ENCODE measurements at regions not wholly inside any gene's neighbourhood (a gene's known extent, or its start where the extent isn't known, plus 50 kb on each side); places are given as distances from the start of the nearest gene placed in this dataset.
"Not testable (repeated sequence)": the region's sequence is repeated elsewhere in the genome, so short reads cannot be mapped to it uniquely, and the experiment has no call there.

DNA sequence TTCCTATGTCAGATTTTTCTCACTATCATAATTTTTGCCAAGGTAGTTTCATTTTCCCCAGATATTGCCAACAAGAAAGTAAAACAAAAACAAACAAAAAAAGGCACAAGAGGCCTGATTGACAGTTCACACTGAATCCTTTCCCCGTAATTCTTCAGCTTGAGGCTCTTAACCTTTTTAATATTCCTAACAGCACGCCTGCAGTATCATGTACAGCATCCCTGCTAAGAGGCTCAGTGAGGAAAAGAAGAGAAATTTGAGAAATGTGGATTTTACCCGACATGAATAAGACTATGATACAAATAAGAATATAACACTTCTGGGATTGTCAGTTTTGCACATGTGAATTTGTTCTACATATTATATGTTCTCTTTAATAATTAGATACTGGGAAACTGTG, 182.4 kb upstream of the CDK1 start:
- intact Hi-C loops (cut with DNase I; ENCODE audit: low total_unique reads), result no loop called here
- WGBS, 2 donors (ENCODE audit: low coverage in 1 of 2), result 91 to 92% methylated on average over 3 of the region's 3 CpGs
- DNase-seq, result no peak
- in situ Hi-C loops (cut with MboI; ENCODE audit: low pct_ligation_motif_present in 1 of 4, low pct_unique_long_range_greater_than_20kb in 1 of 4, low sequenced_read_pairs in 3 of 4), result no loop called here
- Histone ChIP-seq H3K27ac (no peak overlapping the region), H3K36me3 (no peaks in the 10 kb centered on the region), H3K4me3 (no peak overlapping the region), H3K27me3 (no peaks in the 10 kb centered on the region), H3K4me1 (no peaks in the 10 kb centered on the region), H3K9me3 (no peaks in the 10 kb centered on the region)
- TF ChIP-seq POLR2A (IDR thresholded peaks at IDR 0.05), result no peak
- TF ChIP-seq CTCF (IDR thresholded peaks at IDR 0.05), result no peak
- no peak for TF ChIP-seq POLR2AphosphoS5 (IDR thresholded peaks at IDR 0.05)
- no peak for TF ChIP-seq EP300 (IDR thresholded peaks at IDR 0.05; ENCODE audit: low read depth)

DNA sequence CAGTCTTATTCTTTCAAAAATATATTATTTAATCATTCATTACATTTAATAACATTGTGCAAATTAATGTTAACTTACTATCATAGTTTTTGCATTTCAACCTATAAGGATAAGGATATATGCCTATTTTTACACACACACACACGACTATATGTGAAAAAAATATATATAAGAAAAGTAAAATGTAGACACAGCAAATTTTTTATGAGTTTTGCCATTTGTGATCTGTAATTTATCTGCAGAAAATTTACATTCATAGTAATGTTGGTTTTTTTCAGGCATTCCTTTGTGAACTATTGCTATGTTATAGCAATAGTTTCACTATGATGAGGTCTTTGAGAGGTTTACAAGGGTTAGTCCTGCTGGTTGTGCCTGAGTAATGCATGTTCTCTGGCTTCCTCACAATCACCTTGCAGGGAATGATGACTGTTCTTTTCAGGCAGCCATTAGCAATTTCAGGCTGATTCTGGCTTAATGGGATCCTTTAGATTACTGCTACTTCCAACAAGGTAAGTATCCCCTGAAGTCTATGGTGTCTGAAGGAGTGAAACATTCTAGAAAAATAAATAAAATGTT, 183.7 kb upstream of the CDK1 start:
- Histone ChIP-seq H3K4me3 (no peak overlapping the region), H3K27ac (no peak overlapping the region), H3K9me3 (no peaks in the 10 kb centered on the region), H3K4me1 (no peaks in the 10 kb centered on the region), H3K36me3 (no peaks in the 10 kb centered on the region), H3K27me3 (no peaks in the 10 kb centered on the region)
- TF ChIP-seq CTCF (IDR thresholded peaks at IDR 0.05) (no peak), POLR2A (IDR thresholded peaks at IDR 0.05) (no peak), POLR2AphosphoS5 (IDR thresholded peaks at IDR 0.05) (no peak), EP300 (IDR thresholded peaks at IDR 0.05; ENCODE audit: low read depth) (no peak)
- in situ Hi-C loops (cut with MboI; ENCODE audit: low pct_ligation_motif_present in 1 of 4, low pct_unique_long_range_greater_than_20kb in 1 of 4, low sequenced_read_pairs in 3 of 4), result no loop called here
- no peak for DNase-seq
- 67 to 83% methylated on average over 1 of the region's 1 CpG for WGBS, 2 donors (ENCODE audit: low coverage in 1 of 2)
- intact Hi-C loops (cut with DNase I; ENCODE audit: low total_unique reads), result no loop called here

DNA sequence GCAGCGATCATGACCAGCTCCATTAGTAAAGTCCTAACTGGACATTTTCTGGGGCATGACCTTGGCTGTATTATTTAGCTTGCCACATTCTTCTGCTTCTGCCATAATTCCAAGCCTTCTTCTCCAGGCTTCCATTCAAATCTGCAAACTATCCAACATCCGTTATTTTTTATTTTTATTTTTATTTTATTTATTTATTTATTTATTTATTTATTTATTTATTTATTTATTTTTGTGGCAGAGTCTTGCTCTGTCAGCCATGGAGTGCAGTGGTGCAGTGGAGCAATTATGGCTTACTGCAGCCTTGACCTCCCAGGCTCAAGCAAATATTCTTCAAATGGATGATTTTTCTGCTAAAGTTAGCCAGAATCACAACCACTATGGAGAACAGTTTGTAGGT, 187.2 kb upstream of the CDK1 start:
- TF ChIP-seq CTCF (IDR thresholded peaks at IDR 0.05) (no peak), EP300 (IDR thresholded peaks at IDR 0.05; ENCODE audit: low read depth) (no peak), POLR2A (IDR thresholded peaks at IDR 0.05) (no peak), POLR2AphosphoS5 (IDR thresholded peaks at IDR 0.05) (no peak)
- no peaks in the 10 kb centered on the region for H3K27me3 ChIP-seq
- H3K27ac ChIP-seq, result no peak overlapping the region
- no peaks in the 10 kb centered on the region for H3K9me3 ChIP-seq
- in situ Hi-C loops (cut with MboI; ENCODE audit: low pct_ligation_motif_present in 1 of 4, low pct_unique_long_range_greater_than_20kb in 1 of 4, low sequenced_read_pairs in 3 of 4), result no loop called here
- intact Hi-C loops (cut with DNase I; ENCODE audit: low total_unique reads), result no loop called here
- no peak for DNase-seq
- no peaks in the 10 kb centered on the region for H3K36me3 ChIP-seq
- no peak overlapping the region for H3K4me3 ChIP-seq
- 97 to 100% methylated on average over 1 to 2 of the region's 2 CpGs for WGBS, 2 donors (ENCODE audit: low coverage in 1 of 2)
- no peaks in the 10 kb centered on the region for H3K4me1 ChIP-seq

- no peaks in the 10 kb centered on the region for H3K4me1 ChIP-seq
- H3K27ac ChIP-seq, result no peak overlapping the region
- H3K36me3 ChIP-seq, result no peaks in the 10 kb centered on the region
- intact Hi-C loops (cut with DNase I; ENCODE audit: low total_unique reads) (no loop called here), in situ Hi-C loops (cut with MboI; ENCODE audit: low pct_ligation_motif_present in 1 of 4, low pct_unique_long_range_greater_than_20kb in 1 of 4, low sequenced_read_pairs in 3 of 4) (no loop called here)
- DNase-seq, result no peak
- WGBS, 2 donors (ENCODE audit: low coverage in 1 of 2), result 85 to 95% methylated on average over 2 of the region's 2 CpGs
- H3K27me3 ChIP-seq, result no peaks in the 10 kb centered on the region
- no peaks in the 10 kb centered on the region for H3K9me3 ChIP-seq
- no peak for TF ChIP-seq CTCF (IDR thresholded peaks at IDR 0.05)
- TF ChIP-seq EP300 (IDR thresholded peaks at IDR 0.05; ENCODE audit: low read depth), result no peak
- TF ChIP-seq POLR2AphosphoS5 (IDR thresholded peaks at IDR 0.05), result no peak
- no peak for TF ChIP-seq POLR2A (IDR thresholded peaks at IDR 0.05)
- H3K4me3 ChIP-seq, result no peak overlapping the region
Measured at GRCh38 chr10:60589376-60589775, 188.9 kb upstream of the CDK1 start.

GRCh38 chr10:60581782-60582181, 192.1 kb upstream of the ANK3 start:
- H3K27ac ChIP-seq; DNase-seq; in situ Hi-C loops (cut with MboI; ENCODE audit: low pct_ligation_motif_present in 1 of 4, low pct_unique_long_range_greater_than_20kb in 1 of 4, low sequenced_read_pairs in 3 of 4); H3K4me1 ChIP-seq; H3K27me3 ChIP-seq; H3K36me3 ChIP-seq; H3K4me3 ChIP-seq; intact Hi-C loops (cut with DNase I; ENCODE audit: low total_unique reads); H3K9me3 ChIP-seq: not testable (repeated sequence)
- WGBS, 2 donors (ENCODE audit: low coverage in 1 of 2), result 100% methylated on average over 2 of the region's 2 CpGs
